H9 (cell line): ENCODE measurements at regions not wholly inside any gene's neighbourhood (a gene's known extent, or its start where the extent isn't known, plus 50 kb on each side); places are given as distances from the start of the nearest gene placed in this dataset.

Experiments used
- DNase-seq: peaks from one replicate; pipeline ENCODE4 v3.0.0-alpha.2; 2017
- H2AFZ ChIP-seq: one replicate; pipeline ENCODE4 v1.6.1; 2013; ENCODE audit warnings: mild to moderate bottlenecking, low read length, control low read depth, moderate library complexity
- H2AK5ac ChIP-seq: 2 replicates; pipeline ENCODE4 v1.6.1; 2013; ENCODE audit warnings: low read length, control low read depth, mixed read lengths; ENCODE audit not compliant: insufficient read length
- H2BK120ac ChIP-seq: one replicate; pipeline ENCODE4 v1.6.1; 2013; ENCODE audit warnings: low read depth, mild to moderate bottlenecking, low read length, control low read depth, inconsistent platforms; ENCODE audit not compliant: poor library complexity, severe bottlenecking
- H2BK12ac ChIP-seq: 2 replicates; pipeline ENCODE4 v1.6.1; 2013; ENCODE audit warnings: low read length, control low read depth, mixed read lengths, low read depth; ENCODE audit not compliant: insufficient read length
- H2BK15ac ChIP-seq: 2 replicates; pipeline ENCODE4 v1.6.1; 2013; ENCODE audit warnings: low read depth, low read length, control low read depth
- H2BK20ac ChIP-seq: one replicate; pipeline ENCODE4 v1.6.1; 2013; ENCODE audit warnings: low read depth, mild to moderate bottlenecking, low read length, control low read depth, inconsistent platforms; ENCODE audit not compliant: poor library complexity, severe bottlenecking
- H2BK5ac ChIP-seq: 2 replicates; pipeline ENCODE4 v1.6.1; 2013; ENCODE audit warnings: low read length, control low read depth, mixed read lengths; ENCODE audit not compliant: insufficient read length
- H3K14ac ChIP-seq: 2 replicates; pipeline ENCODE4 v1.6.1; 2013; ENCODE audit warnings: low read length, control low read depth; ENCODE audit not compliant: insufficient read depth
- H3K18ac ChIP-seq: 2 replicates; pipeline ENCODE4 v1.6.1; 2013; ENCODE audit warnings: low read depth, mild to moderate bottlenecking, mixed read lengths, low read length, control low read depth; ENCODE audit not compliant: insufficient read length
- H3K23ac ChIP-seq: 2 replicates; pipeline ENCODE4 v1.6.1; 2013; ENCODE audit warnings: low read length, control low read depth, mixed read lengths, low read depth; ENCODE audit not compliant: insufficient read length
- H3K23me2 ChIP-seq: 2 replicates; pipeline ENCODE4 v1.6.1; 2013; ENCODE audit warnings: low read depth, mild to moderate bottlenecking, mixed read lengths, low read length, control low read depth; ENCODE audit not compliant: insufficient read length, poor library complexity, severe bottlenecking
- H3K27ac ChIP-seq: 2 replicates; pipeline ENCODE4 v1.5.1; 2013; ENCODE audit warnings: low read length, control low read depth, mixed read lengths, low read depth; ENCODE audit not compliant: insufficient read length
- H3K27me3 ChIP-seq: 2 replicates; pipeline ENCODE4 v1.6.1; 2013; ENCODE audit warnings: low read length, control low read depth, inconsistent platforms; ENCODE audit not compliant: insufficient read depth
- H3K4ac ChIP-seq: 2 replicates; pipeline ENCODE4 v1.6.1; 2013; ENCODE audit warnings: low read depth, mild to moderate bottlenecking, control low read depth, inconsistent platforms, low read length, moderate library complexity
- H3K4me1 ChIP-seq: 2 replicates; pipeline ENCODE4 v1.6.1; 2013; ENCODE audit warnings: low read length, control low read depth, inconsistent platforms; ENCODE audit not compliant: insufficient read depth
- H3K4me2 ChIP-seq: 2 replicates; pipeline ENCODE4 v1.6.1; 2013; ENCODE audit warnings: low read length, control low read depth, mixed read lengths; ENCODE audit not compliant: insufficient read length, insufficient read depth
- H3K56ac ChIP-seq: 2 replicates; pipeline ENCODE4 v1.6.1; 2013; ENCODE audit warnings: low read depth, mild to moderate bottlenecking, mixed read lengths, low read length, control low read depth; ENCODE audit not compliant: insufficient read length
- H3K79me1 ChIP-seq: 2 replicates; pipeline ENCODE4 v1.6.1; 2013; ENCODE audit warnings: low read depth, mild to moderate bottlenecking, moderate library complexity, low read length, control low read depth, inconsistent platforms; ENCODE audit not compliant: insufficient read depth, poor library complexity, severe bottlenecking
- H3K79me2 ChIP-seq: 2 replicates; pipeline ENCODE4 v1.6.1; 2013; ENCODE audit warnings: low read length, control low read depth, inconsistent platforms; ENCODE audit not compliant: insufficient read depth
- H3K9ac ChIP-seq: 2 replicates; pipeline ENCODE4 v1.6.1; 2013; ENCODE audit warnings: low read length, control low read depth, mixed read lengths; ENCODE audit not compliant: insufficient read length; ENCODE audit errors: extremely low read depth
- H3K9me3 ChIP-seq: one replicate; pipeline ENCODE4 v1.6.1; 2013; ENCODE audit warnings: low read depth, low read length, inconsistent platforms; ENCODE audit not compliant: control insufficient read depth
- H3T11ph ChIP-seq: one replicate; pipeline ENCODE4 v1.6.1; 2013; ENCODE audit warnings: mild to moderate bottlenecking, low read length, control low read depth, inconsistent platforms
- H4K20me1 ChIP-seq: one replicate; pipeline ENCODE4 v1.6.1; 2013; ENCODE audit not compliant: control insufficient read depth, insufficient read length, insufficient read depth
- H4K5ac ChIP-seq: 2 replicates; pipeline ENCODE4 v1.6.1; 2013; ENCODE audit warnings: low read depth, mild to moderate bottlenecking, mixed read lengths, low read length, control low read depth; ENCODE audit not compliant: insufficient read length
- H4K8ac ChIP-seq: replicated peaks from 2 replicates; pipeline ENCODE4 v1.6.1; 2013; ENCODE audit warnings: low read length, control low read depth, mixed read lengths, low read depth; ENCODE audit not compliant: insufficient read length
- H4K91ac ChIP-seq: 2 replicates; pipeline ENCODE4 v1.6.1; 2013; ENCODE audit warnings: low read depth, mild to moderate bottlenecking, moderate library complexity, mixed read lengths, low read length, control low read depth; ENCODE audit not compliant: insufficient read length
- H3K27ac Mint-ChIP-seq, 3 experiments: 2 replicates in 2 of 3; 3 replicates in 1 of 3; pipeline ENCODE4 v1.8.0; 2020 to 2021; ENCODE audit warnings: mixed read lengths in 3 of 3, mild to moderate bottlenecking in 1 of 3, moderate library complexity in 1 of 3
- H3K27me3 Mint-ChIP-seq: 2 replicates; pipeline ENCODE4 v1.8.0; 2021; ENCODE audit warnings: low read depth, mild to moderate bottlenecking, moderate library complexity, mixed read lengths
- H3K36me3 Mint-ChIP-seq, 3 experiments: 2 replicates in 2 of 3; 3 replicates in 1 of 3; pipeline ENCODE4 v1.8.0; 2020 to 2021; ENCODE audit warnings: low read depth in 3 of 3, mixed read lengths in 3 of 3; ENCODE audit not compliant: insufficient read depth in 1 of 3
- H3K4me1 Mint-ChIP-seq, 2 experiments: 2 replicates each; pipeline ENCODE4 v1.8.0; 2020; ENCODE audit warnings: mixed read lengths in 2 of 2
- H3K4me3 Mint-ChIP-seq, 2 experiments: 2 replicates in 1 of 2; 3 replicates in 1 of 2; pipeline ENCODE4 v1.8.0; 2020 to 2021; ENCODE audit warnings: mild to moderate bottlenecking in 2 of 2, mixed read lengths in 2 of 2, moderate library complexity in 1 of 2
- H3K9me3 Mint-ChIP-seq, 2 experiments: 2 replicates in 1 of 2; 3 replicates in 1 of 2; pipeline ENCODE4 v1.8.0; 2020; ENCODE audit warnings: mild to moderate bottlenecking in 2 of 2, mixed read lengths in 2 of 2, moderate library complexity in 1 of 2
- CTCF ChIP-seq: fragments of 200-600 bp; sonication (generic); conservative IDR thresholded peaks from 3 replicates; pipeline ENCODE4 v1.8.0; 2021; ENCODE audit warnings: antibody characterized with exemption, mild to moderate bottlenecking
- WGBS: extraction: QIAGEN DNeasy Blood & Tissue Kit; methylation state at CpG from one replicate; pipeline ENCODE4 v1.1.7; 2013; ENCODE audit warnings: missing lambda C conversion rate, low lambda C conversion rate, mixed read lengths; ENCODE audit not compliant: insufficient read length; ENCODE audit errors: extremely low coverage; 5-methylcytosine and 5-hydroxymethylcytosine counted together

GRCh38 chr16:50888486-50889261, 146.8 kb downstream of the CYLD start:
- Histone ChIP-seq H2BK5ac (no peak overlapping the region), H3K14ac (no peak overlapping the region), H3T11ph (no peak overlapping the region), H3K79me1 (no peaks in the 10 kb centered on the region), H3K9ac (no peak overlapping the region), H3K23ac (no peak overlapping the region), H2AFZ (no peak overlapping the region), H3K79me2 (no peaks in the 10 kb centered on the region), H4K8ac (no peak overlapping the region), H3K18ac (no peak overlapping the region), H4K91ac (no peak overlapping the region), H2BK120ac (no peak overlapping the region), H3K9me3 (no peaks in the 10 kb centered on the region), H3K4ac (no peak overlapping the region), H2BK15ac (no peak overlapping the region), H3K4me2 (no peak overlapping the region), H4K20me1 (no peaks in the 10 kb centered on the region), H3K4me1 (peaks cover 6% of the 10 kb centered on the region; the same call in 1 of the 2 replicates), H3K23me2 (no peaks in the 10 kb centered on the region), H2BK20ac (no peak overlapping the region), H3K27ac (no peak overlapping the region), H3K27me3 (no peaks in the 10 kb centered on the region), H3K56ac (no peak overlapping the region), H4K5ac (no peak overlapping the region), H2AK5ac (no peak overlapping the region), H2BK12ac (no peak overlapping the region)
- Mint-ChIP-seq H3K27ac (no peak overlapping the region), H3K36me3 (no peaks in the 10 kb centered on the region), H3K27me3 (peaks cover 4% of the 10 kb centered on the region), H3K4me3 (no peak overlapping the region), H3K4me1 (peaks cover 14 to 17% of the 10 kb centered on the region in 2 experiments), H3K9me3 (peaks cover 0 to 2% of the 10 kb centered on the region in 2 experiments; a peak in 2 of 5 replicates)
- no peak for TF ChIP-seq CTCF
- no CpG with 5 or more reads among the region's 9 CpGs for WGBS
- DNase-seq, result no peak
